Gastrocnemius medialis (tissue), 4 donors: ENCODE measurements at regions not wholly inside any gene's neighbourhood (a gene's known extent, or its start where the extent isn't known, plus 50 kb on each side); places are given as distances from the start of the nearest gene placed in this dataset.

Experiments used
- ATAC-seq, 2 donors: fragments of 150-250 bp; one replicate each; pipeline ENCODE4 v1.9.1; 2016
- DNase-seq, 2 donors: peaks; one replicate each; pipeline ENCODE4 v3.0.0-alpha.2; 2019
- H3K27ac ChIP-seq, 4 donors: fragments of 200-600 bp; sonication (generic); 1 replicate in 1 of 4; 2 replicates in 3 of 4; pipeline ENCODE4 v1.5.1; 2016 to 2018; ENCODE audit warnings: mild to moderate bottlenecking in 2 of 4, moderate library complexity in 1 of 4
- H3K27me3 ChIP-seq, 3 donors: fragments of 200-600 bp; sonication (generic) in 2 of 3; 1 replicate in 1 of 3; 2 replicates in 2 of 3; pipeline versions ENCODE4 v1.5.1 to v1.6.0; 2016 to 2019; ENCODE audit warnings: mild to moderate bottlenecking in 1 of 3, moderate library complexity in 1 of 3
- H3K36me3 ChIP-seq, 2 donors: fragments of 200-600 bp; sonication (generic) in 1 of 2; one replicate each; pipeline ENCODE4 v1.5.1; 2017 to 2018
- H3K4me1 ChIP-seq, 2 donors: fragments of 200-600 bp; sonication (generic) in 1 of 2; one replicate each; pipeline ENCODE4 v1.5.1; 2016 to 2017; ENCODE audit warnings: mild to moderate bottlenecking in 2 of 2
- H3K4me3 ChIP-seq, 4 donors: fragments of 200-600 bp; sonication (generic) in 3 of 4; 1 replicate in 1 of 4; 2 replicates in 3 of 4; pipeline ENCODE4 v1.5.1; 2016 to 2019; ENCODE audit warnings: mild to moderate bottlenecking in 2 of 4
- H3K9me3 ChIP-seq, 3 donors: fragments of 200-600 bp; sonication (generic) in 2 of 3; 1 replicate in 1 of 3; 2 replicates in 2 of 3; pipeline ENCODE4 v1.5.1; 2016 to 2019
- POLR2A ChIP-seq, 2 donors: fragments of 450-650 bp; IDR thresholded peaks; one replicate each; pipeline ENCODE4 v1.6.1; 2017; ENCODE audit warnings: antibody characterized with exemption in 2 of 2, mild to moderate bottlenecking in 2 of 2, moderate library complexity in 2 of 2
- in situ Hi-C, 4 donors: fragments of 200-750 bp; cut with MboI; loops; one replicate each; pipeline versions ENCODE4 v1.15.0 to v1.8.0; 2017; ENCODE audit warnings: low sequenced_read_pairs in 4 of 4
- intact Hi-C: fragments of 100-400 bp; cut with DNase I; formaldehyde crosslinking; loops from one replicate; pipeline ENCODE4 v1.15.1; 2023; ENCODE audit warnings: low total_unique reads
- TF ChIP-seq, protein P1 (sequence below), 5 experiments: fragments of 450-650 bp in 3 of 5; fragments of 200-600 bp in 2 of 5; sonication (generic) in 2 of 5; IDR thresholded peaks in 4 of 5; conservative IDR thresholded peaks in 1 of 5; 1 replicate in 4 of 5; 2 replicates in 1 of 5; pipeline ENCODE4 v1.5.1; 2016 to 2019; ENCODE audit warnings: antibody characterized with exemption in 5 of 5, mild to moderate bottlenecking in 3 of 5, moderate library complexity in 3 of 5

- in situ Hi-C loops (no loop called here), intact Hi-C loops (no loop called here)
- DNase-seq (no peak), ATAC-seq (no peak)
- no peak overlapping the region for H3K4me3 ChIP-seq
- no peaks in the 10 kb centered on the region for H3K4me1 ChIP-seq
- H3K36me3 ChIP-seq, result no peaks in the 10 kb centered on the region
- no peak for TF ChIP-seq POLR2A (IDR thresholded peaks at IDR 0.05)
- TF ChIP-seq, protein P1, sequence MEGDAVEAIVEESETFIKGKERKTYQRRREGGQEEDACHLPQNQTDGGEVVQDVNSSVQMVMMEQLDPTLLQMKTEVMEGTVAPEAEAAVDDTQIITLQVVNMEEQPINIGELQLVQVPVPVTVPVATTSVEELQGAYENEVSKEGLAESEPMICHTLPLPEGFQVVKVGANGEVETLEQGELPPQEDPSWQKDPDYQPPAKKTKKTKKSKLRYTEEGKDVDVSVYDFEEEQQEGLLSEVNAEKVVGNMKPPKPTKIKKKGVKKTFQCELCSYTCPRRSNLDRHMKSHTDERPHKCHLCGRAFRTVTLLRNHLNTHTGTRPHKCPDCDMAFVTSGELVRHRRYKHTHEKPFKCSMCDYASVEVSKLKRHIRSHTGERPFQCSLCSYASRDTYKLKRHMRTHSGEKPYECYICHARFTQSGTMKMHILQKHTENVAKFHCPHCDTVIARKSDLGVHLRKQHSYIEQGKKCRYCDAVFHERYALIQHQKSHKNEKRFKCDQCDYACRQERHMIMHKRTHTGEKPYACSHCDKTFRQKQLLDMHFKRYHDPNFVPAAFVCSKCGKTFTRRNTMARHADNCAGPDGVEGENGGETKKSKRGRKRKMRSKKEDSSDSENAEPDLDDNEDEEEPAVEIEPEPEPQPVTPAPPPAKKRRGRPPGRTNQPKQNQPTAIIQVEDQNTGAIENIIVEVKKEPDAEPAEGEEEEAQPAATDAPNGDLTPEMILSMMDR (IDR thresholded peaks at IDR 0.05 in 4 of 5, conservative IDR thresholded peaks at IDR 0.05 in 1 of 5), result no peak
- no peak overlapping the region for H3K27ac ChIP-seq
- no peaks in the 10 kb centered on the region for H3K9me3 ChIP-seq
- H3K27me3 ChIP-seq, result no peaks in the 10 kb centered on the region
These were observed 384.5 kb upstream of the CDH6 start for GRCh38 chr5:30808996-30809395.

DNA sequence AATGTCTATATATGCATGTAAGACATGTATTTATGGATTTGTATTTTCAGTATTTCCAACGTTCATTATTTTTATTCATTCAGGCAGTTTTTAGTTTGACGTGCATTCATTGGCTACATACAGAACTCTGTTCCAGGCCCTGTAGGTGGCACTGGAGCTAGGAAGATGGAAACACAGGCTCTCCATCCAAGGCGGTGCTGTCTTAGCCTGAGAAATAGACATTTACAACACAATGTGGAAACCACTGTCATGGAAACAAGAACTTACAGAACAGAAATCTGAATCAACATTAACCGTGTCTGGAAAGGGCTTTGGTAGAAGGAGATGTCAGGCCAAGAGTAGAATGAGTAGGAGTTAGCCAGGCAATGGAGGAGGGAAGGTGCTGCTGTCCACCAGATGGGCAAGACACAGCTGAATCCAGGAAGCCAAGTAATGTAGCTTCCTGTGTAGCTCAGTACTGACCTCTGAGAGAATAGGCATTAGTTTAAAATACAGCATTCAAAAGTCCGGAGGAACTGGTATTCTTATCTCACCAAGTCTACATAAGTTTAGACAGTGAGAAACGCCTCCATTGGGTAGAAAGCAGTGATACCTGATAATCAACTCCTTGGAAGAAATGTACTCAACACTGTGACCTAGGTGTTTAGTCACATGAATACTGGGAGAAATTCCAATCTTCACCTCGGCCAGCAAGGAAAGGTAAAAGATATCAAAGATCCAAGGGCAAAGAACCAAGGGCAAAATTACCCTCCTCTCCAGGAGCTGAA is 388.6 kb upstream of the CDH6 start:
- Histone ChIP-seq H3K9me3 (no peaks in the 10 kb centered on the region), H3K36me3 (no peaks in the 10 kb centered on the region), H3K27ac (no peak overlapping the region), H3K4me3 (no peak overlapping the region), H3K4me1 (no peaks in the 10 kb centered on the region), H3K27me3 (no peaks in the 10 kb centered on the region)
- intact Hi-C loops (no loop called here), in situ Hi-C loops (no loop called here)
- TF ChIP-seq, protein P1 (IDR thresholded peaks at IDR 0.05 in 4 of 5, conservative IDR thresholded peaks at IDR 0.05 in 1 of 5), result no peak
- no peak for TF ChIP-seq POLR2A (IDR thresholded peaks at IDR 0.05)
- ATAC-seq (no peak), DNase-seq (no peak)

DNA sequence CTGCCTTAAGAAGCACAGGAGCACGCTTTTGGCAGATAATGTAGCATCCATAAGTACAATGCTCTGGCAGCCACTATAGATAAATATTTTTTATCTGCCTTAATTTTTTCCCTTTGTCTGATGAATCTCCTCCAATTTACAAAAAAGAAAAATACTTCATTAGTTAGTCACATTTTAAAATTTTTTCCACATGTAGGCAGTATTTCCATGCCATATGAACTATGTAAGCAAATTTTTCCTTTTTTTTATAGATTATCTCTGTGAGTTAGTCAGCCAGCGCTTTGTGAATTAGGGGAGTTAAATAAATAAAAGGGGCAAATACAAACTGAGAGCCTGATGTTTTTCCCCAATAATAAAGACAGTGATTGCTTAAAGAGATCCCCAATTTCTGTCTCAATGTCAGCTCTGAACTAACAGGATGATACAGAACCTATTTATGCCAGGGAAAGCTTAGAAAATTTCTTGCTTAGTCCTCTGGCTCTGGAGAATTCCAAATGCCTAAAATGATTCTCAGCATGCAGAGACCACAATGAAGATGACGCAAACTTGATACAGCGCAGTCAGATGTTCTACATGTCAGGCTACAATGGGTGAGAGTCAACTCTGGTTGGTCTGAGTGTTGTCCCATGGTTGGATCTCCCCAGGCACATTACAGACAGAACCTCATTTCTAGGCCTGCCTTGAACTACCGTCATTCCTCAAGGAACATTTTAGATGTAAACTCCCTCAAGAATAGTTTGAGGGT is 390.4 kb upstream of the CDH6 start:
- DNase-seq, result no peak
- ATAC-seq, result no peak
- intact Hi-C loops, result no loop called here

DNA sequence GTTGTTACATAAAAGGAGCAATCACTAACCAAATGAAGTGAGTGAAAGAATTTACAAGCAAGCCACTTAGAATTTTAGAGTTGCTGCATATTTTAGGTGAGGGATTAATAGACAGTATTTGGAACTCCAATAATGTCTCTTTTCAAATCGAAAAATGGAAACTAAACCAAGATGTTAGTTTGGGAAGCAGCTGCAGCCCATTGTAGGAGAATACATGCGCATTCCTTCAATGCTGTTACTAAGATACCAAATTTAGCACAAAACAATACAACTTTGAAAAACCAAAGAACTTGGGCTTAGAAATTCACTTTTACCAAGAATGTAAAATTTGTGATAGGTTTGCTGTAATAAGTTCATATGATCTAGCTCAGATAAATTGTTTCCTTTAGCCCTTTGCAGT is 411.8 kb upstream of the CDH6 start:
- Histone ChIP-seq H3K4me3 (no peak overlapping the region), H3K27me3 (no peaks in the 10 kb centered on the region), H3K36me3 (no peaks in the 10 kb centered on the region), H3K9me3 (no peaks in the 10 kb centered on the region), H3K27ac (no peak overlapping the region), H3K4me1 (no peaks in the 10 kb centered on the region)
- intact Hi-C loops, result no loop called here
- ATAC-seq (no peak), DNase-seq (no peak)
- in situ Hi-C loops, result no loop called here
- TF ChIP-seq POLR2A (IDR thresholded peaks at IDR 0.05), result no peak
- TF ChIP-seq, protein P1 (IDR thresholded peaks at IDR 0.05 in 4 of 5, conservative IDR thresholded peaks at IDR 0.05 in 1 of 5), result no peak

More for the DNA sequence above, 390.4 kb upstream of the CDH6 start:
- H3K4me3 ChIP-seq, result no peak overlapping the region
- TF ChIP-seq, protein P1 (IDR thresholded peaks at IDR 0.05 in 4 of 5, conservative IDR thresholded peaks at IDR 0.05 in 1 of 5), result no peak
- TF ChIP-seq POLR2A (IDR thresholded peaks at IDR 0.05), result no peak
- H3K4me1 ChIP-seq, result no peaks in the 10 kb centered on the region
- no peak overlapping the region for H3K27ac ChIP-seq
- no peaks in the 10 kb centered on the region for H3K27me3 ChIP-seq
- no peaks in the 10 kb centered on the region for H3K36me3 ChIP-seq
- in situ Hi-C loops, result no loop called here
- no peaks in the 10 kb centered on the region for H3K9me3 ChIP-seq
